ENCODE measurements at regions not wholly inside any gene's neighbourhood (a gene's known extent, or its start where the extent isn't known, plus 50 kb on each side); places are given as distances from the start of the nearest gene placed in this dataset.

DNA sequence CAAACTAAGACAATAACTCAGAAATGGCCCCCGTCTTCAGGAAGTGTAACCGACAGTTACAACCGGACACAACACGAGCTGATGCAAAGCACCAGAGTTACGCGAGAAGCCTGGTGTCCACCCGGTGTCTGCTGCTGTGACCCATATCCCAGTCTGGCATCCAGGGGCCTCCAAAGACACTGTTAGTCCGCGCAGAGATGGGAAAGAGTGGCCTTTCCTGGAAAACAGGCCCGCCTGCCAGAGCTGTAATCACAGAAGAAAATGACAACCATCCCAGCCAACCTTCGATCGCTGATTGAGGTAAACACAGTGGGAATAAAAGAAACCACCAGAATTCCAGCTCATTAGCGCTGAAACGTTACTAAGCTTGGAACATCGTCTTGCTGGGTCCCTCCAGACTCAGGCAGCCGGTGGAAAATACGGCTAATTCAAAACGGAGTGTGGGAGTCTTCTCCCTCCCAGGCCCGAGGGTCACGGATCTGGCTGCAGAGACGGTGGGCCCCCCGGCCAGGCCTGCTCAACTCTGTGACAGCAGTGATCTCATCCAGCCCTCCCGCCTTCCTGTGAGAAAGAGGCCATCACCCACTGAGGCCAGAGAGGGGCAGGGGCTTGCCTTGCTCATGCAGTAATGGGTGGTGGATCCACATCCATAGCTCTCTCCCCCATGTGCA is 273.9 kb upstream of the RTL1 start:
- Histone ChIP-seq H3K36me3 (replicated peaks; ENCODE audit: low read depth, low read length) (no peaks in the 10 kb centered on the region), H3K27me3 (ENCODE audit: low read depth, low read length) (no peaks in the 10 kb centered on the region), H3K9ac (ENCODE audit: low read length) (no peak overlapping the region), H4K20me1 (ENCODE audit: insufficient read depth, low read length) (no peaks in the 10 kb centered on the region), H3K4me3 (ENCODE audit: low read length) (no peak overlapping the region), H3K27ac (ENCODE audit: low read length) (no peak overlapping the region), H3K4me2 (ENCODE audit: low read length) (no peak overlapping the region), H2AFZ (ENCODE audit: low read depth, low read length) (no peak overlapping the region), H3K79me2 (ENCODE audit: low read length) (no peaks in the 10 kb centered on the region), H3K9me3 (ENCODE audit: insufficient read depth, low read length) (no peaks in the 10 kb centered on the region), H3K4me1 (ENCODE audit: low read length) (no peaks in the 10 kb centered on the region)
- no peak for TF ChIP-seq EZH2phosphoT487 (IDR thresholded peaks at IDR 0.05; ENCODE audit: low read depth)
- TF ChIP-seq, protein P1, sequence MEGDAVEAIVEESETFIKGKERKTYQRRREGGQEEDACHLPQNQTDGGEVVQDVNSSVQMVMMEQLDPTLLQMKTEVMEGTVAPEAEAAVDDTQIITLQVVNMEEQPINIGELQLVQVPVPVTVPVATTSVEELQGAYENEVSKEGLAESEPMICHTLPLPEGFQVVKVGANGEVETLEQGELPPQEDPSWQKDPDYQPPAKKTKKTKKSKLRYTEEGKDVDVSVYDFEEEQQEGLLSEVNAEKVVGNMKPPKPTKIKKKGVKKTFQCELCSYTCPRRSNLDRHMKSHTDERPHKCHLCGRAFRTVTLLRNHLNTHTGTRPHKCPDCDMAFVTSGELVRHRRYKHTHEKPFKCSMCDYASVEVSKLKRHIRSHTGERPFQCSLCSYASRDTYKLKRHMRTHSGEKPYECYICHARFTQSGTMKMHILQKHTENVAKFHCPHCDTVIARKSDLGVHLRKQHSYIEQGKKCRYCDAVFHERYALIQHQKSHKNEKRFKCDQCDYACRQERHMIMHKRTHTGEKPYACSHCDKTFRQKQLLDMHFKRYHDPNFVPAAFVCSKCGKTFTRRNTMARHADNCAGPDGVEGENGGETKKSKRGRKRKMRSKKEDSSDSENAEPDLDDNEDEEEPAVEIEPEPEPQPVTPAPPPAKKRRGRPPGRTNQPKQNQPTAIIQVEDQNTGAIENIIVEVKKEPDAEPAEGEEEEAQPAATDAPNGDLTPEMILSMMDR (IDR thresholded peaks at IDR 0.05; ENCODE audit: low read depth, low read length) = no peak

DNA sequence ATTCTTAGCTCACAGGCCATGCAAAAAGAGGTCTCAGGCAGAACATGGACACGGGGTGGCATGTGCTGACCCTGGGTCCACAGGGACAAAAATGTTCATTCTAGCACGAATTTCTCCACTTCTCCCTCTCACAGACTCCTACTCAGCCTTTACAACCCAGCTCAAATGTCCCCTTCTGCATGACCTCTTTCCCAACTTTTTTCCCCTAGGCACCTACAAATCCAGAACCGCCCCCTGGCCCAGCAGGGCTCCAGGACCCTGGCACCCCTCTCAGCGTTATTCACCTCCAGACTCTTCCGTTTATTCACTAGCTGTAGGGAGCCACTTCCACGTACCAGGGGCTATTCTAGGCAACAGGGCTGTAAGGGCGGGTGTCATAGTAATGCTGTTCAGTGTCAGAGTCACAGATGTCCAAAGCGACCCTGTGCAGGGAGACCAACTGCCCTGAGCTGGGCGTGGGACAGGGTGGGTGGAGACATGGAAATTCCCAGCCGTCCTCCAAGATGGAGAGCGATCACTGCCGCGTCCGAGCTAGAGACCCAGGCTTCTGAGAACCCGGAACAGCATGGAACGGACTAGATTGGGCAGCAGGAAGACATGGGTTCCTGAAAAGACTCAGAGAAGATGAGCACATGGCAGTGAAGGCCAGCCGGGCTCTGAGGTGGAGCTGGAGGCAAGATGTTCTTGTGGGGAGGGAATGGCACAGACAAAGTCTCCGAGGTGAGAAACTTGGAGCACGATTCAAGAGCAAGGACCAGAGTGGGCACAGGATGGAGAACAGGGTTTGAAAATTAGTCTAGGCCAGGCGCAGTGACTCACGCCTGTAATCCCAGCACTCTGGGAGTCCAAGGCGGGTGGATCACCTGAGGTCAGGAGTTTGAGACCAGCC is 274.9 kb upstream of the RTL1 start:
- H2AFZ ChIP-seq (ENCODE audit: low read depth, low read length) = no peak overlapping the region
- no peak overlapping the region for H3K4me2 ChIP-seq (ENCODE audit: low read length)
- no peak for TF ChIP-seq EZH2phosphoT487 (IDR thresholded peaks at IDR 0.05; ENCODE audit: low read depth)
- TF ChIP-seq, protein P1 (IDR thresholded peaks at IDR 0.05; ENCODE audit: low read depth, low read length) = no peak
- no peaks in the 10 kb centered on the region for H4K20me1 ChIP-seq (ENCODE audit: insufficient read depth, low read length)
- H3K27ac ChIP-seq (ENCODE audit: low read length) = no peak overlapping the region
- no peak overlapping the region for H3K9ac ChIP-seq (ENCODE audit: low read length)
- no peaks in the 10 kb centered on the region for H3K36me3 ChIP-seq (replicated peaks; ENCODE audit: low read depth, low read length)
- no peak overlapping the region for H3K4me3 ChIP-seq (ENCODE audit: low read length)
- no peaks in the 10 kb centered on the region for H3K27me3 ChIP-seq (ENCODE audit: low read depth, low read length)
- no peaks in the 10 kb centered on the region for H3K9me3 ChIP-seq (ENCODE audit: insufficient read depth, low read length)
- H3K79me2 ChIP-seq (ENCODE audit: low read length) = no peaks in the 10 kb centered on the region
- H3K4me1 ChIP-seq (ENCODE audit: low read length) = no peaks in the 10 kb centered on the region

DNA sequence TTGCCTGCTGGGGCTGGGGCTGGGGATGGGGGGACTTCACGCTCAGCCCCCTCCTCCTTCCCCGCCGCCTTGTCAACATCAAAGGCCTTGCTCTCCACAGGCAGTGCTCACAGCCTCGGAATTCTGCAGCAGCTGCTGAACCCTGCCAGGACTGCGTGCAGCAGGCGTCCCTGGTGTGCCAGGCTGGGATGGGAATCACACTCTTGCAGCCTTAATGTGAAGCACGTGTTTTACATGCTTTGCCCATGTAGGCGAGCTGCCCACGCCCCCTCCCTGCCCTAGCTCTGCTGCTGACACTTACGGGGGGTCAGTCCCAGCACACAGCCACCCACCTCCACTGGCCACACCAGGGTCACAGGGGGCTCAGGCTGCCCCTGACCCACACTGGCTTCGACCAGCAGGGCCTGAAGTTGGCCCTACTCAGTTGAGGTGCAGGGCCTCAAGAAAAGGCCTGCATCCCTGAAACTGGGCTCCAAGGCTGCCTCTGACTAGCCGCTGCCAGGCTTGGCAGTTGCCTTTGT is 276.2 kb upstream of the RTL1 start:
- Histone ChIP-seq H3K4me2 (ENCODE audit: low read length) (no peak overlapping the region), H2AFZ (ENCODE audit: low read depth, low read length) (no peak overlapping the region), H3K9ac (ENCODE audit: low read length) (no peak overlapping the region), H3K36me3 (replicated peaks; ENCODE audit: low read depth, low read length) (no peaks in the 10 kb centered on the region), H3K27ac (ENCODE audit: low read length) (no peak overlapping the region), H3K27me3 (ENCODE audit: low read depth, low read length) (no peaks in the 10 kb centered on the region), H3K79me2 (ENCODE audit: low read length) (no peaks in the 10 kb centered on the region), H3K4me1 (ENCODE audit: low read length) (no peaks in the 10 kb centered on the region), H4K20me1 (ENCODE audit: insufficient read depth, low read length) (no peaks in the 10 kb centered on the region), H3K9me3 (ENCODE audit: insufficient read depth, low read length) (no peaks in the 10 kb centered on the region), H3K4me3 (ENCODE audit: low read length) (no peak overlapping the region)
- TF ChIP-seq, protein P1 (IDR thresholded peaks at IDR 0.05; ENCODE audit: low read depth, low read length) = no peak
- no peak for TF ChIP-seq EZH2phosphoT487 (IDR thresholded peaks at IDR 0.05; ENCODE audit: low read depth)

Measured in OCI-LY3 (cell line).